Nephron progenitor cell (in vitro differentiated cells): ENCODE measurements at regions not wholly inside any gene's neighbourhood (a gene's known extent, or its start where the extent isn't known, plus 50 kb on each side); places are given as distances from the start of the nearest gene placed in this dataset.
A peak's percentile ranks its signal among the peaks of the same experiment; 100 is the strongest.

Experiments
- DNase-seq: peaks from one replicate; pipeline ENCODE4 v3.0.0; 2021
- H3K27ac Mint-ChIP-seq: 2 replicates; pipeline ENCODE4 v1.8.0; 2021; ENCODE audit warnings: mild to moderate bottlenecking, moderate library complexity, mixed read lengths
- H3K27me3 Mint-ChIP-seq: 2 replicates; pipeline ENCODE4 v1.8.0; 2021; ENCODE audit warnings: mild to moderate bottlenecking, low read depth, mixed read lengths; ENCODE audit not compliant: poor library complexity
- H3K36me3 Mint-ChIP-seq: 2 replicates; pipeline ENCODE4 v1.8.0; 2021; ENCODE audit warnings: low read depth, mixed read lengths
- H3K4me1 Mint-ChIP-seq: 2 replicates; pipeline ENCODE4 v1.8.0; 2021; ENCODE audit warnings: mixed read lengths
- H3K4me3 Mint-ChIP-seq: 2 replicates; pipeline ENCODE4 v1.8.0; 2021; ENCODE audit warnings: mild to moderate bottlenecking, moderate library complexity, mixed read lengths
- H3K9me3 Mint-ChIP-seq: 2 replicates; pipeline ENCODE4 v1.8.0; 2021; ENCODE audit warnings: mild to moderate bottlenecking, moderate library complexity, mixed read lengths
- CTCF ChIP-seq: fragments of 200-600 bp; sonication (generic); IDR thresholded peaks from 2 replicates; pipeline ENCODE4 v1.5.0; 2021; ENCODE audit warnings: antibody characterized with exemption

DNA sequence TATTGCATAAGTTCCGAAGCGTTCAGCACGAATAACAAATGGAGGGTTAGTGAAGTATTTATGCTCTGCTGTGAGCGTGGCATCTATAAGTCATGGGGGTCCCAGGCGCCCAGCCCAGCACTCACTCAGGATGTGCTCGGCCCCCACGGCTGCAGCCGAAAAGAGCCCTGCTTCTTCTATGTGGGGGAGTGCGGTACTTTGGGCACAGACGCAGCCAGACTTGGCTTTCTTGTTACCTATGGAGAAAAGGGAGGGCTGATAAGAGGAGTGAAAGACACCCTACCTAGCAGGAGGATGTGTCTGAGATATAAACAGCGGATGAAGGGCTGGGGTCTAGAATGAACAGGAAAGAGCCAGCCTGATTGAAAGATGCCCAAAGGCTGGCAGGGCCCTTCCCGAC, 51.4 kb downstream of the MRPL36 start:
- H3K27me3 Mint-ChIP-seq = peaks cover 30% of the 10 kb centered on the region
- H3K4me1 Mint-ChIP-seq = peaks cover 20% of the 10 kb centered on the region
- no peak overlapping the region for H3K4me3 Mint-ChIP-seq
- TF ChIP-seq CTCF = no peak
- no peak for DNase-seq
- no peak overlapping the region for H3K27ac Mint-ChIP-seq
- no peaks in the 10 kb centered on the region for H3K9me3 Mint-ChIP-seq
- no peaks in the 10 kb centered on the region for H3K36me3 Mint-ChIP-seq

DNA sequence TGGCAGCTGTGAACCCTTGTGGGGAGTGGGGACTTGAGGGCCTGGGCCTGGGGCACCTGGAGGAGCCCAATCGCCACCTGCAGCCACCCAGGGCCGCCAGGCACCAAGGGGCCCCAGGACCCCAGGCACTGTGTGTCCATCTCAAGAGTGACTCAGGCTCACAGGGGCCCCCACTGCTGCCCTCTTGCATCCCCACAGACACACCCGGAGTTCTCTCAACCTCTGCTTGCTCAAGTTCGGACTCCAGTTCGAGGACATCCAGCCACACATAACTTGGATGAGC, 51.9 kb downstream of the MRPL36 start:
- DNase-seq = no peak
- Mint-ChIP-seq H3K27ac (peak overlapping the region; percentile 59), H3K36me3 (no peaks in the 10 kb centered on the region), H3K27me3 (peaks cover 36% of the 10 kb centered on the region), H3K9me3 (no peaks in the 10 kb centered on the region), H3K4me3 (no peak overlapping the region), H3K4me1 (peaks cover 18% of the 10 kb centered on the region)
- TF ChIP-seq CTCF = no peak

GRCh38 chr5:1747079-1747802, 52.4 kb downstream of the MRPL36 start:
- Mint-ChIP-seq H3K9me3 (peaks cover 4% of the 10 kb centered on the region), H3K4me3 (no peak overlapping the region), H3K36me3 (no peaks in the 10 kb centered on the region), H3K27me3 (peaks cover 39% of the 10 kb centered on the region), H3K4me1 (peaks cover 18% of the 10 kb centered on the region), H3K27ac (no peak overlapping the region)
- DNase-seq = no peak
- no peak for TF ChIP-seq CTCF

- peaks cover 17% of the 10 kb centered on the region for H3K4me1 Mint-ChIP-seq
- H3K27ac Mint-ChIP-seq = no peak overlapping the region
- DNase-seq = no peak
- H3K9me3 Mint-ChIP-seq = peaks cover 11% of the 10 kb centered on the region
- TF ChIP-seq CTCF = no peak
- H3K4me3 Mint-ChIP-seq = no peak overlapping the region
- peaks cover 42% of the 10 kb centered on the region for H3K27me3 Mint-ChIP-seq
- H3K36me3 Mint-ChIP-seq = no peaks in the 10 kb centered on the region
These were observed 53.1 kb downstream of the MRPL36 start for GRCh38 chr5:1746371-1747078.

- H3K4me1 Mint-ChIP-seq = peaks cover 14% of the 10 kb centered on the region
- no peak overlapping the region for H3K27ac Mint-ChIP-seq
- no peak overlapping the region for H3K4me3 Mint-ChIP-seq
- no peak for TF ChIP-seq CTCF
- no peak for DNase-seq
- peaks cover 18% of the 10 kb centered on the region for H3K9me3 Mint-ChIP-seq
- H3K36me3 Mint-ChIP-seq = no peaks in the 10 kb centered on the region
- H3K27me3 Mint-ChIP-seq = peaks cover 35% of the 10 kb centered on the region
These were observed 53.8 kb downstream of the MRPL36 start for GRCh38 chr5:1745796-1746370.
